DMS79 treated with DMSO at 0.1 percent for 48 hours (cell line): ENCODE measurements at regions not wholly inside any gene's neighbourhood (a gene's known extent, or its start where the extent isn't known, plus 50 kb on each side); places are given as distances from the start of the nearest gene placed in this dataset.

Experiments used
- DNase-seq: peaks from one replicate; lab custom pipeline; 2025; lab: John Stamatoyannopoulos, UW

- DNase-seq: no peak
Measured at GRCh38 chr2:67660015-67660602, 263.0 kb downstream of the ETAA1 start.

DNA sequence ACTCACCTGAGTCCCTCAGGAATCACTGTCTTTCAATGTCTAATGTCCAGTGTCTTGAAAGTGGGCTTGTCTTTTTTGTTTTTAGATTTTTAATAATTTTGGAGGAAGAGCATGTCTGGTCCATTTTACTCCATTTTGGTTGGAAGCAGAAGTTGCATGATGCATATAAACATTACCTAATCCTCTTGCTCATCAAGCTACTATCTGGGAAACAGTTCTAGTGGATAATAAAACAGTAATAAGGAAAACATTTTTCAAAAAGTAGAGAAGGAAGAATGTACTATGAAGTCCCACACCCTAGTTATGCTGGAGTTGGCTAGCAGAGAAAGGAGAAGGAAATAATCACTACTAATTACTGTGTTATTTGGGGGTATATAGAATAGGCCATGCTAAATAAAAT lies 263.7 kb downstream of the ETAA1 start:
- no peak for DNase-seq

DNA sequence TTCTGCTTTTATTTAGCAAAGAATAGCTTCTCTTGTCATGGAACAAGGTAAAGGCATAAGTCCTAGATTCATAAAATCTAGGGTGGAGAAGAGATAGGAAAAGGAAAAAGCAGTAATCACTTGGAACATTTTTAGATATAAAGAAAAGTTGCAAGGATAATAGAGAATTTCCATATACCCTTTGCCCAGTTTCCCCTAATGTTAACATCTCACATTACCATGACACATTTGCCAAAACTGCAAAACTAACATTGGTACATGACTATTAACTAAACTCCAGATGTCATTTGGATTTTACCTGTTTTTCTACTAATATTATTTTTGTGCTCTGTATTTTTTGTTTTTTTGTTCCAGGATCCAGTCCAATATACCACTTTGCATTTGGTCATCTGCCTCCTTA lies 265.1 kb downstream of the ETAA1 start:
- no peak for DNase-seq

GRCh38 chr2:67663776-67664175 lies 266.6 kb downstream of the ETAA1 start:
- DNase-seq: no peak

DNA sequence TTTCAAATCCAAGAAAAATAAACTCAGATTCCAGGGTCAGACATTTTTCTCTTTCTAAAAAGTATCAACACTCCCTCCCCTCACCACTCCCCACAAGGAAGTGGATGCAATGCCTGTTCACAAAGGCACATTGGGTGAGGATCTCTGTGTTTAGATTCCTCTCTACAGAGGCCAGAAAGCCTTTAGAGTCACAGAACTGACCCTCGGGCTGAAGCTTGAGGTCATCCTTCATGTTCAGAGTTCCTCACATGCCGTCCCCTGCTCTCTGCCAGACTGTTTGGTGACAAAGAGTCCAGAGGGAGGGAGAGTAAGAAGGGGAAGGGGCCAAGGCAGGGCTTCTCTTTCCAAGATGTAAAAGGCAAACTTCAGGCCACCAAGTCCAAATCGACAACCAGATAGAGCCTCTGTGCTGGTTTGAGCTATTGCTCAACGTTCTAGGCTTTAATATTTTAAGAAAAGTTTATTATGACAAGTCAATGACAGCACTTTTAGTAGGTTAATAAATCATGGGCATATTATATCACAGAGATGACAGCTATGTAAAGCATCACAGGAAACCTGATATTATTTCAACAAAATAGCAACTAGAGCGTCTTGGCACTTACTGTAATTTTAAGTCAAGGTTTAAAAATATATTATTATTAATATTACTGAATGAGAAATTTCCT lies 269.4 kb downstream of the ETAA1 start:
- DNase-seq: no peak

GRCh38 chr2:67667054-67667908 lies 270.1 kb downstream of the ETAA1 start:
- no peak for DNase-seq

- no peak for DNase-seq
Measured at GRCh38 chr2:67668538-67668937, 271.4 kb downstream of the ETAA1 start.

- DNase-seq: no peak
Measured at GRCh38 chr2:67669168-67669567, 272.0 kb downstream of the ETAA1 start.

DNA sequence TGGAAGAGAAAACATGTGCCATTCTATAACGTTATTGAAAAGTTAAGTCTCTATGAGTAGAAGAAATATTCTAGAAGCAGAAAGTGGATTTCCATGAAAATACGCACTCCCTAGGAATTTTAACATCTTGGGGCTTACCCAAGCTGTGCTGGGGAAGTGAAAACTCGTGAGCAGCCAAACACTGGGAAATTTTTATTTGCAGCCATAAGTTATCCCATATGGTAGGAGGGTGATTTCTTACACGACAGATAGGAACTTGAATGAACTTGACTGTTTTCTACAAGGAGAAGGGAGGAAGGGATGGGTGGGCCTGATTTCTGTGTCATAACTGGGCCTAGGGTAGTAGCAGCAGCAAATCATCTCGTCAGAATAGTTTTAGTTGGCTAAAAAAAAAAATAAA lies 272.6 kb downstream of the ETAA1 start:
- no peak for DNase-seq

DNA sequence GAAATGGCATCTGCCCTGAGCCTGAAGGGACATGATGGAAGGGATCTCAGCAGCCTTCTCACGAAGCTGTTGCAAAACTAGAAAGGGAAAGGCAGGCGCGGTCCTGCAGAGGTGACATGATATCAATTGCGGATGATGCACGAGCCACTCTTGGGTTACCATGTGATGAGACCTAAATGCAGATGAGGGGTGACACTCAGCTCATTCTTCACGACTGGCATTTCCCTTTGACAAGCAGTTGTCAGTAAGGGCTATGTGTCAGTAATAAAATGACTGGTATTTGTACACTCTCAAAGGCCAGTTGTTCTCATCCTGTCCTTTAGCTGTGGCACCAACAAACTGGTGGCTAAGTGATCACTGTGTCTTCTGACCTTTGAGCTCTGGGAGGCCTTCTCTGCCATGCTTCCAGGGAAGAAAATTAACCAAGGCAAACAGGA lies 273.6 kb downstream of the ETAA1 start:
- no peak for DNase-seq

DNA sequence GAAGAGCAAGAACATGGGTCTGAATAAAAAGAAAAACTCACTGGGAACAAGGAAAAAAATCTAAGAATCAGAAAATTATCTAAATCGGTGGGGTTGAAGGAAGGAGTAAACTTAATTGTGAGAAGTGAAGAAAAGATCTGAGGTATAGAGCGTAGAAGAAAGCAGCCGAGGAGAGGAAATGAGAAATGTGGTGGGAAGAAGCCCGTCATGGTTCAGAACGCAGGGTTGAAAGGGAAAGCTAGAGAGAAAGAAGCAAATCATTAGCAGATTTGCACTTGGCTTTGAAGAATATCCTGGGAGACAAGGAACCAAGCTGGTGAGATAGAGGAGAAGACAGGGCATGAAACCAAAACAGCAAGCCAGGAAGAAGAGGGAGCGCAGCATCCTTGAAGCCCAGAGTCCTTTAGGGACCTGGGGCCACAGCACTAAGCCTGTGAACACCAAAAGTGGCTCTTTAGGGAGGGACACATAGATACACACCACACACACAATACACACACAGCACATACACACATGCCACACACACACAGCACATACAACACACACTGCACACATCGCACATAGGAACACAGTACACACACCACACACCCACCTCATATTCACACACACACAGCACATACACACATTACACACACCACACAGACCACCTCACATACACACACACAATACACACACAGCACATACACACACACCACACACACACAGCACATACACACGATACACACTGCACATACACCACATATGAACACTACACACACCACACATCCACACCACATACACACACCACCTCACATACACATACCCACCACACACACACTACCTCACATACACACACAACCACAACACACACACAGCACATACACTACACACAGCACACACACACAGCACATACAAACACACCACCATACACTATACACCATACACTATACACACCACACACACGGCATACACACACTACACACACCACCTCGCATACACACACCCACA lies 274.6 kb downstream of the ETAA1 start:
- DNase-seq: no peak

GRCh38 chr2:67674668-67675067 lies 277.5 kb downstream of the ETAA1 start:
- DNase-seq: no peak

- no peak for DNase-seq
Measured at GRCh38 chr2:67684991-67685390, 287.9 kb downstream of the ETAA1 start.

- no peak for DNase-seq
Measured at GRCh38 chr2:67686254-67686653, 289.1 kb downstream of the ETAA1 start.

DNA sequence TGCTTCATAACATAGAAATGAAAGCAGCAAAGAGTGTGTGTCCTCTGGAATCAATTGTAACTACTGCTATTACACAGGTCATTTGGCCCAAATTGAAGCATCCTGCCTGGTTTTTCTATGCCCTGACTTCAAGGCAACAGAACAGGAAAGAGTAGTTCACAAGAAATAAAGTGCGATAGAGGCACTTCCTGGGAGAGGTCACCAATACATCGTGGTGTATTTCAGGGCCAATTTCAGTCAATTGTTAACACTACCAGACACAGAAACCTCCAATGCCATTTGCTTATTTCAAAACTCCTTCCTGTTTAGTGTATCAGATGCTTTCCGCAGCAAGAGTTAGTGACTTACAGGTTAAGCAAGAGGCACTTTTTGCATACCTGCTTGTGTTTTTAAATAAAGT lies 292.1 kb downstream of the ETAA1 start:
- no peak for DNase-seq

DNA sequence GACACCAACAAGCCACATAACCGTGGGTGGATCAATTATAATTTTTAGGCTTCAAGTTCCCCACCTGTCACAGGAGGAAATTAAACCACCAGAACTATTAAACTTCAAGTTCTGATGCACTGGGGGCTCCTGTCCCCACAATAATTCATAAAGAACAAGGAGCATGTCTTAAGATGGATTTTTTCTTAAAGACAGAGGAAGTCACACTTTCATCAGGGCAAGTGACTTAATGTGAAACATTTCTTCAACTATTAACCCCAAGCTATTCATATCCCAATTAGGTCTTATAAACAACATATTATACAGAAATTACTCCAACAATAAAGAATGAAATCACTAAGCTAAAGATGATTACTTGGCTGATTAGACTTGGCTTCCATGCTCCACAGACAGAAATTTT lies 292.5 kb downstream of the ETAA1 start:
- no peak for DNase-seq

DNA sequence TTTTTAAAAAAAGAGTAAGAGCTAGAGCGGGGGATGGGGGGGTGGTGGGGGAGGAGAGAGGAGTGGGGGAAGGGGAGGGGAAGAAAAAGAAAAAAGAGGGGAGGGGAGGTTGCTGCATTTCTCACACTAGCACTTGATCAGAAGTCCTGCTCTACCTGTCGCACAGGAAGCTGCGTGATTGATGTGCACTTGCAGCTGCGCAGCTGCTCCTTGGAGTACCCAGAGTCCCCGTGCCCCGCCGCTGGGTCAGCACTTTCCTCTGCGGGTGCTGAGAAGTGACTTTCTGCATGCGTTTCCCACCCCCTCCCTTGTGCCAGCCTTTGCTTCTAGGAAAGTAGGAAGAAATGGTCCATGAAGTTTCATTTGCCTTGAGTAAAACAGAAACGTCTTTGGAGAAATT lies 297.3 kb downstream of the ETAA1 start:
- DNase-seq: peak; percentile 57

- no peak for DNase-seq
Measured at GRCh38 chr2:67701011-67701410, 303.9 kb downstream of the ETAA1 start.

DNA sequence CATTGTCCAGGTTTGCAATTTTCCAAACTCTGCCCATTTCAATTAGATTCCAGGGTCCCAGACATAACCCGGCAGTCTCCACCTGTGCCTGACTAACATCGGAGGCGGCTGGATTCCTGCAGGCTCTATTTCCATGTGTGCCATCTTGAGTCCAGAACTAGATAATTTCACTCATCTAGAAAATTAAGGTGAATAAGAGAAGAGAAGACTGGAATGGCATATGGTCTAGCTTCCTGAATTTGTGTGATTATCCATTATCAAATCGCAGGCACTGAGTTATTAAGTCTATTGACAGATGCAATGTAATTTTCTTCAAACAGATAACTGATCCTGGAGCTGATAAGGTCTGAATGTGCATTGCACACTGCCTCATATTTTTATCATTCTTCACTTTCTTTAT lies 305.2 kb downstream of the ETAA1 start:
- DNase-seq: no peak

DNA sequence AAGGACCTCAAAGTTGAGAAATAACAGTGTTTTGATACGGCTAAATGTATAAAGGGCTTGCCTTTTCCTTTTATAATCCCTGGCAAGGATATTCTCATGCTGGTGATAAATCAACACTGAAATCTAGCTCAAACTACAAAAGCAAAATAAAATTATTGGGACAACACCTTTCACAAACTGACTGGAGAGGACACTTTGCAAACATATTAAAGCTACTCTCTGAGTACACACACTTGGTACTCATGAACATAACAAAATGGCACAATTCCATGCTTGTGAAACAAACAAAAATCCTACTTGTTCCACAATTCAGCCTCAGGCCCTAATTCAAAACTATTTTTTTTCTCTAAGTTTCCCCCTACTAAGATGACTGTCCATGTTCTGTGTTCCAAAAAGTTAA lies 305.8 kb downstream of the ETAA1 start:
- DNase-seq: no peak

- DNase-seq: no peak
Measured at GRCh38 chr2:67706082-67706481, 308.9 kb downstream of the ETAA1 start.

GRCh38 chr2:67707896-67708295 lies 310.8 kb downstream of the ETAA1 start:
- no peak for DNase-seq
